Chondrocyte (in vitro differentiated cells): ENCODE measurements at regions not wholly inside any gene's neighbourhood (a gene's known extent, or its start where the extent isn't known, plus 50 kb on each side); places are given as distances from the start of the nearest gene placed in this dataset.

Experiments used
- DNase-seq: peaks from one replicate; pipeline ENCODE4 v3.0.0; 2021; ENCODE audit warnings: mixed read lengths, low spot score
- H3K27ac Mint-ChIP-seq: one replicate; pipeline ENCODE4 v1.8.0; 2021; ENCODE audit warnings: mild to moderate bottlenecking, moderate library complexity, mixed read lengths; ENCODE audit not compliant: unreplicated experiment
- H3K27me3 Mint-ChIP-seq: 2 replicates; pipeline ENCODE4 v1.8.0; 2021; ENCODE audit warnings: low read depth, mixed read lengths
- H3K36me3 Mint-ChIP-seq: 2 replicates; pipeline ENCODE4 v1.8.0; 2021; ENCODE audit warnings: low read depth, mixed read lengths
- H3K4me1 Mint-ChIP-seq: 2 replicates; pipeline ENCODE4 v1.8.0; 2021; ENCODE audit warnings: low read depth, mild to moderate bottlenecking, mixed read lengths
- H3K4me3 Mint-ChIP-seq: one replicate; pipeline ENCODE4 v1.8.0; 2021; ENCODE audit warnings: mild to moderate bottlenecking, moderate library complexity, mixed read lengths; ENCODE audit not compliant: unreplicated experiment
- H3K9me3 Mint-ChIP-seq: 2 replicates; pipeline ENCODE4 v1.8.0; 2021; ENCODE audit warnings: low read depth, mixed read lengths
- TF ChIP-seq, protein P1 (sequence below): fragments of 200-600 bp; sonication (generic); IDR thresholded peaks from 2 replicates; pipeline ENCODE4 v1.5.0; 2021; ENCODE audit warnings: antibody characterized with exemption, mild to moderate bottlenecking, moderate library complexity

DNA sequence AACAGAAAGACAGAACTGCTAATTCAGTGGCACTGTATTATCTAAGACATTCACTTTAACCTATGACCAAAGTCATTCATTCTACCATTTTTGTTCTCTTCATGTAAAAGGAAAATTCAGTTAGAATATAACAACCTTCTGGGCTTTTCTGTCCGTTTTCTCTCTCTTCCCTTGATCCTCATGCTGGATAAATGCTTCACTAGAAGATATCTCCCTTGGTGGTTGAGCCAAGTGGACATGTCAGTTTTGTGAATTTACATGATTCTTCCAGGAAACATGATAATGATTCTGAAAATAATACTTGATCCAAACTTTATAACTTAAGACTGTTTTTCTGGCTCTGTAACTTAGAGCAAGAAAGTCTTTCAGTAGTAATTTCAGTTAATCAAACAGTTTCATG is 1012.2 kb downstream of the SQOR start:
- no peak overlapping the region for H3K4me3 Mint-ChIP-seq
- H3K36me3 Mint-ChIP-seq: no peaks in the 10 kb centered on the region
- no peak overlapping the region for H3K27ac Mint-ChIP-seq
- no peak for DNase-seq
- no peaks in the 10 kb centered on the region for H3K4me1 Mint-ChIP-seq
- H3K27me3 Mint-ChIP-seq: peaks cover 5% of the 10 kb centered on the region
- TF ChIP-seq, protein P1, sequence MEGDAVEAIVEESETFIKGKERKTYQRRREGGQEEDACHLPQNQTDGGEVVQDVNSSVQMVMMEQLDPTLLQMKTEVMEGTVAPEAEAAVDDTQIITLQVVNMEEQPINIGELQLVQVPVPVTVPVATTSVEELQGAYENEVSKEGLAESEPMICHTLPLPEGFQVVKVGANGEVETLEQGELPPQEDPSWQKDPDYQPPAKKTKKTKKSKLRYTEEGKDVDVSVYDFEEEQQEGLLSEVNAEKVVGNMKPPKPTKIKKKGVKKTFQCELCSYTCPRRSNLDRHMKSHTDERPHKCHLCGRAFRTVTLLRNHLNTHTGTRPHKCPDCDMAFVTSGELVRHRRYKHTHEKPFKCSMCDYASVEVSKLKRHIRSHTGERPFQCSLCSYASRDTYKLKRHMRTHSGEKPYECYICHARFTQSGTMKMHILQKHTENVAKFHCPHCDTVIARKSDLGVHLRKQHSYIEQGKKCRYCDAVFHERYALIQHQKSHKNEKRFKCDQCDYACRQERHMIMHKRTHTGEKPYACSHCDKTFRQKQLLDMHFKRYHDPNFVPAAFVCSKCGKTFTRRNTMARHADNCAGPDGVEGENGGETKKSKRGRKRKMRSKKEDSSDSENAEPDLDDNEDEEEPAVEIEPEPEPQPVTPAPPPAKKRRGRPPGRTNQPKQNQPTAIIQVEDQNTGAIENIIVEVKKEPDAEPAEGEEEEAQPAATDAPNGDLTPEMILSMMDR: no peak
- H3K9me3 Mint-ChIP-seq: no peaks in the 10 kb centered on the region

DNA sequence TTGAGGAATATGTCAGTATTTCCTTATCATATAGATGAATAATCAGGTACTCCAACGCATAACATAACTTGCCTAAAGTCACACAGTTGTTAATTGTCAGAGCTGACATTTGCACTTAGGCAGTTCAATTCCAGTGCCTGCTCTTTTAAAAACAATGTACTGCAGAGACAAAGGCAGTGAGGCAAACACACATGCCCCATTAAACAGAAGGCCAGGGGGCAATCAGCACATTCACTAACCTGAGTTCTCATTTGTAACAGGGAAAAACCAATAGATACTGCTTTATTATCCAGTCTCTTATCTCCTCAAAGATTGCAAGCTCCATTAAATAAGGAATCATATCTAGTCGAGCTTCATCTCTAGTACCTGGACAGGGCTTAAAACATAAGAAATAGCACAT is 1017.4 kb downstream of the SQOR start:
- Mint-ChIP-seq H3K4me3 (no peak overlapping the region), H3K27me3 (no peaks in the 10 kb centered on the region), H3K4me1 (no peaks in the 10 kb centered on the region), H3K36me3 (no peaks in the 10 kb centered on the region), H3K27ac (no peak overlapping the region), H3K9me3 (no peaks in the 10 kb centered on the region)
- DNase-seq: no peak
- TF ChIP-seq, protein P1: no peak

DNA sequence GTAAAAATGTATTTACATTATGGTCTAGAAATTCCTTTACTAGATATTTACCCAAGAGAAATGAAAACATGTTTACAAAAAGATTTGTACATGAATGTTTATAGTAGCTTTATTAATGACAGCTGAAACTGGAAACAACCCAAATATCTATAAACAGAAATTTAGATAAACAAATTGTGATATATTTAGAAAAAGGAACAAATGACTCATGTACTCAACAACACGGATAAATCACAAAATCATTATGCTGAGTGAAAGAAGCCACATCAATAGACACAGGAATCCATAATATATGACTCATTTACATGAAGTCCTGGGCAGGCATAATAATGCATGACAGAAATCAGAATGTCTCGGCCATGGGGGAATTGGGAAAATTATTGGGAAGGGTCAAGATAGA is 1020.2 kb downstream of the SQOR start:
- no peak for DNase-seq
- Mint-ChIP-seq H3K36me3 (no peaks in the 10 kb centered on the region), H3K27me3 (no peaks in the 10 kb centered on the region), H3K27ac (no peak overlapping the region), H3K9me3 (no peaks in the 10 kb centered on the region), H3K4me1 (no peaks in the 10 kb centered on the region), H3K4me3 (no peak overlapping the region)
- TF ChIP-seq, protein P1: no peak

DNA sequence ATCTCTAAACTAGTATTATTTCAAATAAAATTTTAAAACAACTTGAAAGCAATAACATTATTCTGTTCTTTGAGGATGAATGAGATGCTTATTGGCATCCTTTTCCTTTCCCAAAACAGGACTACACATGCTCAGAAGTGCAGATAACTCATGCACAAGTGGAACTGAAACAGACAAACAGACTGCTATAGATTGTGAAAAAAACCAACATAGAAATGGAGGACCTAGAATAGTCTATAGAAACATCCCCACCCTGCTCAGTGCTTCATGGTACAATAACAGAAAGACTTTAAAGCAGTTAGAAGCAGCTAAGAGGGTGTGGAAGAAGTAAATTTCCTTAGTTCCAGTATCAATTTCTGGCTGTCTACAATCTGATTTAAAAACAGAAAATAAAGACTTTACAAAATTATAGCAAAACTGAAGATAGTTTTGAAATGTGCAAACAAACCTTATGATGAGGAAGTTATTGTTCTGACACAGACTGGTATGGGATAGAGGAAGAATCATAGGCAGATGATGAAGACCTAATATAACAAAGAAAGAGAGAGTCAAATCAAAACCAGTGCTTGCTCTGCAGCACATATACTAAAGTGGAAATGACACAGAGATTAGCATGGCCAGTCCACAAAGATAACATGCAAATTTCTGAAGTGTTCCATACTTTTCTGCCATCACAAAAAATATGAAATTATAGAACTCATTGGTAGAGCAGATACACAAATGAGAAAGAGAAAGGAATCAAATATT is 1025.4 kb downstream of the SQOR start:
- Mint-ChIP-seq H3K4me3 (no peak overlapping the region), H3K4me1 (no peaks in the 10 kb centered on the region), H3K9me3 (peaks cover 5% of the 10 kb centered on the region), H3K27ac (no peak overlapping the region), H3K27me3 (peaks cover 2% of the 10 kb centered on the region), H3K36me3 (no peaks in the 10 kb centered on the region)
- no peak for DNase-seq
- TF ChIP-seq, protein P1: no peak

DNA sequence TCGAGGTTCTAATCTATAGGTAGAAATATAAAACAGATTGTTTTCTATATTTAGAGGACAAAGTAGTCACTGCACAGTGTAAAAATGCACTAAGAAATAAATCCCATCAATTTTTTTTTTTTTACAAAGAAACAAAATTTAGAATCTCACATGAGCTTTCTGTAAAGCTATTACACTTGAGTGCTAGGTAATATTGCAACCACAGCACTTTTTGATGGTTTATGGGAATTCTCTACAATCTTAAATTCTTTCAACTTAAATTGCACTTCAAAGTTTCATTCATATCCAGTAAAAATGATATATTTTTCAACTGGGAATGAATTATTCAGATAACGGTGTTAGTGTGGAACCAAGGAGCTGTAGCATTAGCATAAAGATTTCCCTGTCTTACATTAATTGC is 1035.4 kb downstream of the SQOR start:
- H3K4me1 Mint-ChIP-seq: no peaks in the 10 kb centered on the region
- DNase-seq: no peak
- no peaks in the 10 kb centered on the region for H3K36me3 Mint-ChIP-seq
- H3K27ac Mint-ChIP-seq: no peak overlapping the region
- H3K9me3 Mint-ChIP-seq: no peaks in the 10 kb centered on the region
- TF ChIP-seq, protein P1: no peak
- no peaks in the 10 kb centered on the region for H3K27me3 Mint-ChIP-seq
- no peak overlapping the region for H3K4me3 Mint-ChIP-seq
